HG03457 (cell line): ENCODE measurements at regions not wholly inside any gene's neighbourhood (a gene's known extent, or its start where the extent isn't known, plus 50 kb on each side); places are given as distances from the start of the nearest gene placed in this dataset.
"Not testable (repeated sequence)": the region's sequence is repeated elsewhere in the genome, so short reads cannot be mapped to it uniquely, and the experiment has no call there.

Experiments
- ATAC-seq: cut with Tn5 transposase; IDR thresholded peaks from one replicate; pipeline ENCODE4 v1.9.1; 2021; ENCODE audit warnings: moderate number of reproducible peaks; ENCODE audit not compliant: unreplicated experiment

GRCh38 chr6:17013701-17014100 is 88.1 kb upstream of the STMND1 start:
- no peak for ATAC-seq

GRCh38 chr6:17012421-17013225 is 89.2 kb upstream of the STMND1 start:
- ATAC-seq, result no peak

- ATAC-seq, result no peak
These were observed 89.9 kb upstream of the STMND1 start for GRCh38 chr6:17011985-17012384.

GRCh38 chr6:17007749-17008148 is 94.1 kb upstream of the STMND1 start:
- no peak for ATAC-seq

GRCh38 chr6:17006543-17006942 is 95.3 kb upstream of the STMND1 start:
- no peak for ATAC-seq

GRCh38 chr6:17004269-17004668 is 97.6 kb upstream of the STMND1 start:
- ATAC-seq, result no peak

GRCh38 chr6:17002123-17002522 is 99.7 kb upstream of the STMND1 start:
- ATAC-seq, result no peak

- no peak for ATAC-seq
These were observed 100.7 kb upstream of the STMND1 start for GRCh38 chr6:17001188-17001587.

- ATAC-seq, result no peak
These were observed 102.1 kb upstream of the STMND1 start for GRCh38 chr6:16999491-17000436.

- ATAC-seq, result no peak
These were observed 103.4 kb upstream of the STMND1 start for GRCh38 chr6:16998461-16998860.

- ATAC-seq, result no peak
These were observed 106.2 kb upstream of the STMND1 start for GRCh38 chr6:16995511-16996250.

GRCh38 chr6:16993396-16993795 is 108.5 kb upstream of the STMND1 start:
- no peak for ATAC-seq

GRCh38 chr6:16991981-16992629 is 109.7 kb upstream of the STMND1 start:
- ATAC-seq, result no peak

- not testable (repeated sequence) for ATAC-seq
These were observed 111.9 kb upstream of the STMND1 start for GRCh38 chr6:16989976-16990375.

- ATAC-seq, result no peak
These were observed 112.5 kb upstream of the STMND1 start for GRCh38 chr6:16989382-16989781.

GRCh38 chr6:16987996-16988395 is 113.9 kb upstream of the STMND1 start:
- no peak for ATAC-seq

- no peak for ATAC-seq
These were observed 116.2 kb upstream of the STMND1 start for GRCh38 chr6:16985513-16986284.

- no peak for ATAC-seq
These were observed 119.0 kb upstream of the STMND1 start for GRCh38 chr6:16982807-16983206.

- ATAC-seq, result no peak
These were observed 122.0 kb upstream of the STMND1 start for GRCh38 chr6:16979677-16980370.
